ENCODE measurements at regions not wholly inside any gene's neighbourhood (a gene's known extent, or its start where the extent isn't known, plus 50 kb on each side); places are given as distances from the start of the nearest gene placed in this dataset.

GRCh38 chr1:72804541-72804940, 522.2 kb upstream of the NEGR1 start:
- Histone ChIP-seq H3F3A (replicated peaks; ENCODE audit: low read depth) (no peaks in the 10 kb centered on the region), H3K79me2 (replicated peaks; ENCODE audit: insufficient read depth) (no peaks in the 10 kb centered on the region), H3K4me3 (no peak overlapping the region), H3K4me2 (no peak overlapping the region), H2AFZ (no peak overlapping the region), H4K20me1 (replicated peaks; ENCODE audit: insufficient read depth) (no peaks in the 10 kb centered on the region), H3K36me3 (ENCODE audit: insufficient read depth) (no peaks in the 10 kb centered on the region), H3K27me3 (ENCODE audit: insufficient read depth) (no peaks in the 10 kb centered on the region), H3K27ac (ENCODE audit: low read depth) (no peak overlapping the region), H3K4me1 (ENCODE audit: insufficient read depth) (no peaks in the 10 kb centered on the region), H3K9me2 (ENCODE audit: insufficient read depth) (peaks cover 6% of the 10 kb centered on the region)
- ATAC-seq (no peak), DNase-seq (ENCODE audit: low spot score) (no peak)
- H3K4me1 Mint-ChIP-seq, result no peaks in the 10 kb centered on the region
- no peaks in the 10 kb centered on the region; the same call in 2 of the 3 replicates for H3K36me3 Mint-ChIP-seq (ENCODE audit: low read depth)
- H3K27me3 Mint-ChIP-seq (ENCODE audit: insufficient read depth, low read depth, poor library complexity), result no peaks in the 10 kb centered on the region
- H3K27ac Mint-ChIP-seq, result no peak overlapping the region
- no peak overlapping the region for H3K4me3 Mint-ChIP-seq
- TF ChIP-seq EZH2phosphoT487 (IDR thresholded peaks at IDR 0.05; ENCODE audit: unreplicated experiment), result no peak
- no peak for TF ChIP-seq REST (IDR thresholded peaks at IDR 0.05; ENCODE audit: unreplicated experiment)
- TF ChIP-seq STAT1 (IDR thresholded peaks at IDR 0.05; ENCODE audit: unreplicated experiment), result no peak
- TF ChIP-seq EZH2 (IDR thresholded peaks at IDR 0.05; ENCODE audit: low read depth, unreplicated experiment), result no peak
- H3K9me3 Mint-ChIP-seq, result no peaks in the 10 kb centered on the region

GRCh38 chr1:72781038-72781437, 498.7 kb upstream of the NEGR1 start:
- no peak for DNase-seq (ENCODE audit: low spot score)
- no peak for TF ChIP-seq POLR2AphosphoS5 (IDR thresholded peaks at IDR 0.05; ENCODE audit: low read depth)
- no peak for TF ChIP-seq JUNB (IDR thresholded peaks at IDR 0.05; ENCODE audit: unreplicated experiment)
- TF ChIP-seq EZH2phosphoT487 (IDR thresholded peaks at IDR 0.05; ENCODE audit: unreplicated experiment), result no peak
- TF ChIP-seq ZNF331 (CRISPR knock-in tag; IDR thresholded peaks at IDR 0.05; ENCODE audit: low read depth), result no peak
- no peak for TF ChIP-seq CREB1 (CRISPR knock-in tag; IDR thresholded peaks at IDR 0.05; ENCODE audit: low read depth)
- TF ChIP-seq ZNF114 (CRISPR knock-in tag; IDR thresholded peaks at IDR 0.05), result no peak
- no peak for TF ChIP-seq ETS1 (IDR thresholded peaks at IDR 0.05)
- TF ChIP-seq CTCF (conservative IDR thresholded peaks at IDR 0.05; ENCODE audit: low read depth in 2 of 2), result no peak
- TF ChIP-seq STAT1 (IDR thresholded peaks at IDR 0.05; ENCODE audit: unreplicated experiment), result no peak
- TF ChIP-seq EZH2 (IDR thresholded peaks at IDR 0.05; ENCODE audit: low read depth, unreplicated experiment), result no peak

More at GRCh38 chr1:72781038-72781437, 498.7 kb upstream of the NEGR1 start:
- H4K20me1 ChIP-seq (replicated peaks; ENCODE audit: insufficient read depth), result no peaks in the 10 kb centered on the region
- Mint-ChIP-seq H3K36me3 (ENCODE audit: low read depth) (no peaks in the 10 kb centered on the region), H3K27me3 (ENCODE audit: insufficient read depth, low read depth, poor library complexity) (no peaks in the 10 kb centered on the region), H3K4me3 (no peak overlapping the region), H3K9me3 (no peaks in the 10 kb centered on the region; the same call in 2 of the 3 replicates), H3K27ac (no peak overlapping the region), H3K4me1 (no peaks in the 10 kb centered on the region)
- H3K27ac ChIP-seq (ENCODE audit: low read depth), result no peak overlapping the region
- H3K79me2 ChIP-seq (replicated peaks; ENCODE audit: insufficient read depth), result no peaks in the 10 kb centered on the region
- no peaks in the 10 kb centered on the region for H3F3A ChIP-seq (replicated peaks; ENCODE audit: low read depth)
- H3K36me3 ChIP-seq (ENCODE audit: insufficient read depth), result no peaks in the 10 kb centered on the region
- H3K4me1 ChIP-seq (ENCODE audit: insufficient read depth), result no peaks in the 10 kb centered on the region
- no peak for ATAC-seq
- H3K9me2 ChIP-seq (ENCODE audit: insufficient read depth), result no peaks in the 10 kb centered on the region
- H3K4me2 ChIP-seq, result no peak overlapping the region
- H3K4me3 ChIP-seq, result no peak overlapping the region
- H2AFZ ChIP-seq, result no peak overlapping the region
- H3K27me3 ChIP-seq (ENCODE audit: insufficient read depth), result no peaks in the 10 kb centered on the region

All from GM23338 (cell line).